A549 (cell line): ENCODE measurements at regions not wholly inside any gene's neighbourhood (a gene's known extent, or its start where the extent isn't known, plus 50 kb on each side); places are given as distances from the start of the nearest gene placed in this dataset.

Experiments
- CBX2 ChIP-seq: fragments of 200-600 bp; sonication (generic); IDR thresholded peaks from 2 replicates; pipeline ENCODE4 v1.6.1; 2016; ENCODE audit warnings: low read depth, mild to moderate bottlenecking, borderline replicate concordance
- TF ChIP-seq, protein P1 (sequence below): fragments of >200 bp; sonication (Bioruptor Twin); formaldehyde crosslinking; IDR thresholded peaks from 3 replicates; pipeline ENCODE4 v1.5.1; 2016

- TF ChIP-seq, protein P1, sequence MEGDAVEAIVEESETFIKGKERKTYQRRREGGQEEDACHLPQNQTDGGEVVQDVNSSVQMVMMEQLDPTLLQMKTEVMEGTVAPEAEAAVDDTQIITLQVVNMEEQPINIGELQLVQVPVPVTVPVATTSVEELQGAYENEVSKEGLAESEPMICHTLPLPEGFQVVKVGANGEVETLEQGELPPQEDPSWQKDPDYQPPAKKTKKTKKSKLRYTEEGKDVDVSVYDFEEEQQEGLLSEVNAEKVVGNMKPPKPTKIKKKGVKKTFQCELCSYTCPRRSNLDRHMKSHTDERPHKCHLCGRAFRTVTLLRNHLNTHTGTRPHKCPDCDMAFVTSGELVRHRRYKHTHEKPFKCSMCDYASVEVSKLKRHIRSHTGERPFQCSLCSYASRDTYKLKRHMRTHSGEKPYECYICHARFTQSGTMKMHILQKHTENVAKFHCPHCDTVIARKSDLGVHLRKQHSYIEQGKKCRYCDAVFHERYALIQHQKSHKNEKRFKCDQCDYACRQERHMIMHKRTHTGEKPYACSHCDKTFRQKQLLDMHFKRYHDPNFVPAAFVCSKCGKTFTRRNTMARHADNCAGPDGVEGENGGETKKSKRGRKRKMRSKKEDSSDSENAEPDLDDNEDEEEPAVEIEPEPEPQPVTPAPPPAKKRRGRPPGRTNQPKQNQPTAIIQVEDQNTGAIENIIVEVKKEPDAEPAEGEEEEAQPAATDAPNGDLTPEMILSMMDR, result no peak
- no peak for TF ChIP-seq CBX2
These were observed 423.5 kb downstream of the MEI4 start for GRCh38 chr6:78076371-78076770.
